Brain microvascular endothelial cell (primary cell): ENCODE measurements at regions not wholly inside any gene's neighbourhood (a gene's known extent, or its start where the extent isn't known, plus 50 kb on each side); places are given as distances from the start of the nearest gene placed in this dataset.

Experiments used
- DNase-seq: peaks from one replicate; pipeline ENCODE4 v3.0.0-alpha.2; 2020
- H3K27ac ChIP-seq: fragments of 250-450 bp; sonication (Bioruptor Pico); 2 replicates; pipeline ENCODE4 v1.5.1; 2020; ENCODE audit warnings: mild to moderate bottlenecking, moderate library complexity
- H3K27me3 ChIP-seq: fragments of 250-450 bp; sonication (Bioruptor Pico); replicated peaks from 2 replicates; pipeline ENCODE4 v1.5.1; 2020; ENCODE audit warnings: mild to moderate bottlenecking
- H3K36me3 ChIP-seq: fragments of 250-450 bp; sonication (Bioruptor Pico); replicated peaks from 2 replicates; pipeline ENCODE4 v1.5.1; 2020; ENCODE audit warnings: mild to moderate bottlenecking
- H3K4me3 ChIP-seq: 2 replicates; pipeline ENCODE4 v1.5.1; 2011; ENCODE audit warnings: low read depth, mild to moderate bottlenecking, control low read depth, low read length, moderate library complexity
- in situ Hi-C: cut with HindIII; loops from 2 replicates; pipeline ENCODE4 v1.10.0; 2017; ENCODE audit warnings: low sequenced_read_pairs, low pct_ligation_motif_present
- TF ChIP-seq, protein P1 (sequence below): IDR thresholded peaks from 2 replicates; pipeline ENCODE4 v1.5.1; 2011; ENCODE audit warnings: low read depth, mild to moderate bottlenecking, moderate library complexity, low read length, control low read depth, inconsistent platforms; ENCODE audit errors: missing control alignments

DNA sequence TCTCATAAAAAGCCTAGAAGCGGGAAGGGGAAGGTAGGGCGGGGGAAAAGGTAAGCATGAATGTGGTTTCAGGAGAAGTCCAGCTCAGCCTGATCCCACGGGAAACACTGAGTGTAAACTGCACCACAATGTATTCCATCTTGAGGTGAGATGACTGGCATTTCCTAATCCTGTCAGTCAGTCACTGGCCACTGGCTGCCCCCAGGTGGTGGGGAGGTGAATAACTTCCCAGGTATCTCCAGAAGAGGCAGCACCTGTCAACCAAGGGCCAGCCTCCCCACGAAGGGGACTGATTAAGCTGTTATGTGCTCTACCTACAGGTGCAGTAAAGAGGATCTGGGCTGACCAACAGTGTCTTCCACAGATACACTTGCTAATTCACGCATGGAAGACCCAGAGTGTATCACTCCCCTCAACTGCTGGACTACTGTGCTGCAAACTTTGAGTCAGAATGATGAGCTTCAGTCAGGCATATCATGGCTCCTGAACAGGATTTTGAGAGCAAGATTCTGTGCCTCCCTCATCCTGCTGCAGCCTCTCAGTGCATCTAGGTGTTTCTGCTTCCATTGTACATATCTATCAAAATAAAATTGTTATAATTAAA lies 108.5 kb upstream of the CCL2 start:
- H3K4me3 ChIP-seq: no peak overlapping the region
- no peaks in the 10 kb centered on the region for H3K27me3 ChIP-seq
- in situ Hi-C loops: no loop called here
- no peak overlapping the region for H3K27ac ChIP-seq
- DNase-seq: no peak
- no peaks in the 10 kb centered on the region for H3K36me3 ChIP-seq
- TF ChIP-seq, protein P1, sequence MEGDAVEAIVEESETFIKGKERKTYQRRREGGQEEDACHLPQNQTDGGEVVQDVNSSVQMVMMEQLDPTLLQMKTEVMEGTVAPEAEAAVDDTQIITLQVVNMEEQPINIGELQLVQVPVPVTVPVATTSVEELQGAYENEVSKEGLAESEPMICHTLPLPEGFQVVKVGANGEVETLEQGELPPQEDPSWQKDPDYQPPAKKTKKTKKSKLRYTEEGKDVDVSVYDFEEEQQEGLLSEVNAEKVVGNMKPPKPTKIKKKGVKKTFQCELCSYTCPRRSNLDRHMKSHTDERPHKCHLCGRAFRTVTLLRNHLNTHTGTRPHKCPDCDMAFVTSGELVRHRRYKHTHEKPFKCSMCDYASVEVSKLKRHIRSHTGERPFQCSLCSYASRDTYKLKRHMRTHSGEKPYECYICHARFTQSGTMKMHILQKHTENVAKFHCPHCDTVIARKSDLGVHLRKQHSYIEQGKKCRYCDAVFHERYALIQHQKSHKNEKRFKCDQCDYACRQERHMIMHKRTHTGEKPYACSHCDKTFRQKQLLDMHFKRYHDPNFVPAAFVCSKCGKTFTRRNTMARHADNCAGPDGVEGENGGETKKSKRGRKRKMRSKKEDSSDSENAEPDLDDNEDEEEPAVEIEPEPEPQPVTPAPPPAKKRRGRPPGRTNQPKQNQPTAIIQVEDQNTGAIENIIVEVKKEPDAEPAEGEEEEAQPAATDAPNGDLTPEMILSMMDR: no peak

- in situ Hi-C loops: no loop called here
Observed at GRCh38 chr17:34151102-34151501, 104.0 kb upstream of the CCL2 start.

GRCh38 chr17:34153991-34154390 lies 101.1 kb upstream of the CCL2 start:
- TF ChIP-seq, protein P1: no peak
- Histone ChIP-seq H3K27me3 (no peaks in the 10 kb centered on the region), H3K36me3 (no peaks in the 10 kb centered on the region), H3K4me3 (no peak overlapping the region), H3K27ac (no peak overlapping the region)
- in situ Hi-C loops: no loop called here
- DNase-seq: no peak

More at GRCh38 chr17:34151102-34151501, 104.0 kb upstream of the CCL2 start:
- TF ChIP-seq, protein P1: no peak
- no peak overlapping the region for H3K4me3 ChIP-seq
- no peaks in the 10 kb centered on the region for H3K27me3 ChIP-seq
- DNase-seq: no peak
- no peak overlapping the region for H3K27ac ChIP-seq
- H3K36me3 ChIP-seq: no peaks in the 10 kb centered on the region

DNA sequence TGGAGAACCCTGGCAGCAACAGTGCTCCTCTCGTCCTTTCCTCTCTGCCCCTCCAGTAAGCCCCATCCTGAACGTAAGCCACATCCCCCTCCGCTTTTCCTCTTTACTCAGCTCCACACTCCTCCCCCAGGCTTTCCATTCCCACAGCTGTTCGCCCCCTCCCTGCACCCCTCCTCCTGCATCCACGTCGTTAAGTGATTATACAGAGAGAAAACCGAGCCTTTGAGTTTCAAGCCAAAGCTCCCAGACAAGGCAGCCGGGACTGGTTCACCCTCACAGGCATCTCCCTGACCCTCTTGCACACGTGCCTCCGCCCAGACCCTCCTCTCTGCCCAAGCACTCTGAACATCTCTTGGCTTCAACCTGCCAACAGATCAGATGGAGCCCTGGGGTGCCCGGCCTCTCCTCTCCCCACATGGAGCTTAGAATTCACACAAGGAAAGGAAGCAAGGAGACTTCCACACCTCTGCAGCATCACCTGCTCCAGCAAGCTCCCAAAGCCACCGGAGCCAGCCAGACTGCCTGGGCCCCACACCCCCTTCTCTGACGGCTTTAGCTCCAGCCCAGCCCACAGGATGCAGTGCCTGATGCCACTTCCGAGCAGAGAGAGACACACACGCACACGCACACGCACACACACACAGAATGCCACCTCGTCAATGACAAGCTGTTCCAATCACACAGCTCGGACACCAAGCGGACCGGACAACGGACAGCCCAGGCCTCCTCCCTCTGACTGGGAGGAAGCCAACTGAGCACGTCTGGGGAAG lies 99.9 kb upstream of the CCL2 start:
- Histone ChIP-seq H3K27me3 (no peaks in the 10 kb centered on the region), H3K4me3 (no peak overlapping the region), H3K36me3 (no peaks in the 10 kb centered on the region), H3K27ac (no peak overlapping the region)
- no peak for DNase-seq
- in situ Hi-C loops: no loop called here
- TF ChIP-seq, protein P1: no peak

GRCh38 chr17:34155947-34156346 lies 99.1 kb upstream of the CCL2 start:
- Histone ChIP-seq H3K27ac (no peak overlapping the region), H3K36me3 (no peaks in the 10 kb centered on the region), H3K27me3 (no peaks in the 10 kb centered on the region), H3K4me3 (no peak overlapping the region)
- TF ChIP-seq, protein P1: no peak
- no peak for DNase-seq
- in situ Hi-C loops: no loop called here
